Activated CD4-positive, alpha-beta T cell treated with anti-CD3 and anti-CD28 coated beads, Interleukin-2, Interleukin-4, amounts not matched to agents 100 ng/mL and 50 ng/mL, durations not matched to agents 16 hours and 8 hours (primary cell): ENCODE measurements at regions not wholly inside any gene's neighbourhood (a gene's known extent, or its start where the extent isn't known, plus 50 kb on each side); places are given as distances from the start of the nearest gene placed in this dataset.

Source experiments
- DNase-seq: peaks from one replicate; pipeline ENCODE4 v3.0.0-alpha.2; 2020; ENCODE audit warnings: low spot score

GRCh38 chr1:190540366-190540765 is 62.7 kb upstream of the BRINP3 start:
- no peak for DNase-seq

- no peak for DNase-seq
These were observed 74.0 kb upstream of the BRINP3 start for GRCh38 chr1:190551638-190552037.

DNA sequence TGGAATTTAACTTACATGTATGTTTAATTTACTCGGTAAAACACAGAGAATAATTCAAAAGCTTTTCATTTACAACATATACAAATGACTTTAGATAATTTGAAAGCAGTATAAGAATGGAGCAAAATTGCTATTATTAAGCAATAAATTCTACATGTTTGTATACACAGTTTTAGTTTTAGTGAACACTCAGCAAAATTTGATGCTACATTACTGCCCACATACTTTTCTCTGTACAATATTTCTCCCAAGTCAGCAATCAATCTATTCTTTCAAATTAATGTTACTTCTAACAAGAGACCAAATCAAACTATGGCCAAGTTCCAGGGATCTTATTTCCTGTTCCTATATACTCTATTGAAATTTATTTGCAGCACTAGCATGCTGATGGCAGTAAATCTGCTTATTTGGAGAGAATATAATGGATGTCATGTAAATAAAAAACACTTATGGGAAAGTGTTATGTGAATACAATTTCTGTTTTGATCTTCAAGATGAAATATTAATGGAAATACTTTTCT is 82.6 kb upstream of the BRINP3 start:
- no peak for DNase-seq

GRCh38 chr1:190563230-190563629 is 85.6 kb upstream of the BRINP3 start:
- no peak for DNase-seq

DNA sequence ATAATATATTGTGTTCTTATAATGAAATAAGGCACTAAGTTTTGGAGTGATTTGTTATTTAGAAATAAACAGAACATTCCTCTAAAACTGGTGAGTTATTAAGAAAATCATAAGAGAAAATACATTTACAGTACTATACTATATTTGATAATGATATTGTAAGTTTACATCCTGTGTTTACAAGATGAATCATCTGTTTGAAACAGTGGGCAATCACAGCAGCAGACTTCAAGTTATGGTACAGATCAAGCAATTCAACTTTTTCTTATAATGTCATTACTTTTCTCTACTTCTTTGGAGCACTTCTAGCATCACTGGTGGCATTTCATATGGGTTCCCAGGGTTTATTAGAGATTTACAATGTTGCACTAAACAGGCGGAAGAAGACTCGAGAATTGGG is 86.5 kb upstream of the BRINP3 start:
- DNase-seq: no peak

- no peak for DNase-seq
These were observed 100.4 kb upstream of the BRINP3 start for GRCh38 chr1:190578017-190578416.

GRCh38 chr1:190578526-190578925 is 100.9 kb upstream of the BRINP3 start:
- no peak for DNase-seq

DNA sequence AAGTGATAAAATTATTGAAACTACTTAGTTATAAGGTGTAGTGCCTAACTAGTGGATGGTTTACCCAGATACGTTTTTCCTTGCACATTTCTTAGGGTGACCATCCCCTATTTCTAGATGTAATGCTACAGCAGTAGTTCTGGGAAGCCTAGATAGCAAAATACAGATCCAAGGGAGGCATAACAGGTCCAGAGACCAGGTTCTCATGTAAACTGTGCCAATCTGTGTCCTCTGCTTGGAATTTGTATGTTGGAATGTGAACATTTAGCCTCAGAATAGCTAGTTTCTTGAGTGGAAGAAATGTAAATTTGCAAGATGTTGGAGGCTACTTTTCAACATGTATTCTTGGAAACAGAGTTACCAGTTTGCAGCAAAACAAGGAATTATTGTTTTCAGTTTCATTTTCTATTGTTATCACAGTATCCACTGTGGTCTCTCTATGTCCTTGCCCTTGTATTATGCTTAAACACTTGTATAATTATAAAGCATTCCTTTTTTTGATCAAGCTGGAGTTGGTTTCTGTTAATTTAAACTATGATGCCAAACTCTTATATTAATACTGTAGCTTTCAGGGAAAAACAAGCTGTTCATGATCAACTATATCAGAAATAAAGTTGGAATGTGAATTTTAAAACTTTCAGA is 102.0 kb upstream of the BRINP3 start:
- DNase-seq: no peak

DNA sequence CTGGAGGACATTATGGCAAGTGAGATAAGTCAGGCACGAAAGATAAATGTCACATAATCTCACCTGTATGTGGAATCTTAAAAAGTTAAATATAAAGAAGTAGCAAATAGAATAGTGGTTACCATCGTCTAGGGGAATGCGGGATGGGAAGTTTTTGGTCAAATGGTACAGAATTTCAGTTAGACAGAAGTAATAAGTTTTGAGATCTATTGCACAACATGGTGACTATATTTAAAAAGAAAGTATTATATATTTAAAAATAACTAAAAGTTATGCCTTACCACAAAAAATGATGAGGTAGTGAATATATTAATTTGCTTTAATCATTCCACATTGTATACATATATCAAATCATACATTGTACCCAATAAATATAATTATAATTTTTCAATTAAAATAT is 106.2 kb upstream of the BRINP3 start:
- no peak for DNase-seq

DNA sequence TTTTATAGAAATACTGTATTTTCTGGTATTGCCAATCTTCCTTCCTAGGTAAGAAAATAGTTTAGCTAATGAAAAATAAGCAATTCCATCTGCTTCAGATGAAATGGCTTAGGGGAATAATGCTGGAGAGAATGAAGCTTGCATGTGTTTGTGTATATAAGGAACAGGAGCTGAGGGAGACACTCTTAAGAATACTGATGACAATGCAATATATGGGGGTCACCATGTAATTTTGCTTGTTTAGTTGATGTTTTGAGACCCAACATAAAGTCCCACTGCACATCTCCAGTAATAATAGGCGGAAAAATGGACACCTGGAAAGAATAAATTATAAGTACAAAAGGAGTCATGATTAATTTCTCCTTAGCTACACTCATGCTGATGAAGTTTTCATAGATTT is 110.8 kb upstream of the BRINP3 start:
- no peak for DNase-seq

GRCh38 chr1:190595438-190595837 is 117.8 kb upstream of the BRINP3 start:
- no peak for DNase-seq

DNA sequence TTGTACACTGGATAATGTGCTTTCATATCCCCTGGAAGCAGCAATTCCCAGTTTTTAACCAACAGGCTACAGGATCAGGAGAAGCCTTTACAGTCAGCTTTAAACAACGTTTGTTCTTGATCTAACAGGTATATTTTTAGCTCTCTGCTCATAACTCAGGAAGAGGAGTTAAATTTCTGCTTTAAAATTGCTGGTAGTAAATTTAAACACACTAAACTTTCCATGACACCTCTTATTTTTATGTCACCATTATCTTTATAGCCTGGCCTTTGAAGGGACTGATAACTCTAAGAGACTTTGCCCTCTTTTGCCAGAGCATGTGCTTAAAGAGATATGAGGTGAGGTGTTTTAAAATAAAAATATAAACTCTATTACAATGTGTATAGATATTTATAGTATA is 119.6 kb upstream of the BRINP3 start:
- no peak for DNase-seq

- DNase-seq: no peak
These were observed 122.0 kb upstream of the BRINP3 start for GRCh38 chr1:190599670-190600069.

DNA sequence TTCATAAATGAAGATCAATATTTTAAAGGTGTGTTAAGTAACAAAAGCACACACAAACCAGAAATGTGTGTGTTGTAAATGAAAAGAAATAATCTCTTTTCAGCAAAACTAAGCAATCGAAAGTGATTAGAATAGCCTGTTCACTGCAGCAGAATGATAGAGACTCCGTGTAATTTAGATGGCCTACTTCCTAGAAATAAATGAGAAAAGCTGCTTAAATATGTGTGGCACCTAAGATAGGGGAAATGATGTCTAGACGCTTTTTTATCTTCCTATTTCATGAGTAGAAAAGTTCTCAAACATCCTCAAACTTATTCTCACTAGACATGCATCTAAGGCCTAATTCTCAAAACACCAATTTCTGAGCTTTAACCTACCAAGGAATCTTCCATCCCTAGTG is 124.7 kb upstream of the BRINP3 start:
- DNase-seq: no peak

- no peak for DNase-seq
These were observed 130.6 kb upstream of the BRINP3 start for GRCh38 chr1:190608282-190608681.

GRCh38 chr1:190615818-190616217 is 138.2 kb upstream of the BRINP3 start:
- no peak for DNase-seq

DNA sequence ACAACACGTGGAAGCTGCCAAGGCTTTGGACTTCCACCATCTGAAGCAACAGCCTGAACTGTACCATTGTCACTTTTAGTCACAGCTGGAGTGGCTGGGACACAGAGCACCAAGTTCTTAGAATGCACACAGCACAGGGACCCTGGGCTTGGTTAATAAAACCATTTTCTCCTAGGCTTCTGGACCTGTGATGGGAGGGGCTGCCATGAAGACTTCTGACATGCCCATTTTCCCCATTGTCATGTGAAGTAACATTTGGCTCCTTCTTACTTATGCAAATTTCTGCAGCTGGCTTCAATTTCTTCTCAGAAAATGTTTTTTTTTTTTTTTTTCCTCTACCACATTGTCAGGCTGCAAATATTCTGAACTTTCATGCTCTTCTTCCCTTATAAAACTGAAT is 138.6 kb upstream of the BRINP3 start:
- no peak for DNase-seq

DNA sequence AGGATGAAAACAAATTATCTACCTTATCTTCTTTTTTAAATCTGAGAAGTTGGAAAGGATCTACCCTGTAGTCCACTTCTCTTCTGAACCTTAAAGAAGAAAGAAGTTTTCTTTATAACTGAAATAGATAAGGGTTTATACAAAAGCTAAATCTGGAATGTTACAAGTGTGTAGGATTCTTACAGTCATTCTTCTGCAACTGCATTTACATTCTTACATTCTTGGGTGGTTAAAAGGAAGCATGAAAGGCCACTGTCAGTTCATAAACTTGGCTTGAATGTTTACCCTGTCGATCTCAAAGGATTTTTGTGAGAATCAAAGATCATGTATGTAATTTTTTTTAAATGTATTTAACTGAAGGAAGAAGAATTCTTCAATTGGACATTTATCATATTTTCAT is 142.1 kb upstream of the BRINP3 start:
- no peak for DNase-seq

GRCh38 chr1:190633488-190633887 is 155.8 kb upstream of the BRINP3 start:
- no peak for DNase-seq

- DNase-seq: no peak
These were observed 156.5 kb upstream of the BRINP3 start for GRCh38 chr1:190634134-190634533.

- DNase-seq: no peak
These were observed 171.9 kb upstream of the BRINP3 start for GRCh38 chr1:190649553-190649952.

DNA sequence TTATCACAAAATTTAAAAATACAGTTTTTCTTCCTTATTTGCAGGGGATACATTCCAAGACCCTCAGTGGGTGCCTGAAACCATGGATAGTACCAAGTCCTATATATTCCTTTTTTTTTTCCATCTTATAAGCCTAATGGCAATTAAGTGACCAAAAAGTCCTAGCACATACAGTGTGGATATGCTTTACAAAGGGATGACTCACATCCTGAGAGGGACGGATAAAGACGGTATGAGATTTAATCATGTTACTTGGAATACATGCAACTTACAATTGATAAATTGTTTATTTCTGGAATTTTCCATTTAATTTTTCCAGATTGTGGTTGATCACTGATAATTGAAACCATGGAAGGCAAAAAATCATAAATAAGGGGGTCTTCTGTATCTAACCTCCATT is 181.2 kb upstream of the BRINP3 start:
- DNase-seq: no peak

GRCh38 chr1:190663962-190664361 is 186.3 kb upstream of the BRINP3 start:
- DNase-seq: no peak

GRCh38 chr1:190665045-190665444 is 187.4 kb upstream of the BRINP3 start:
- no peak for DNase-seq

GRCh38 chr1:190667914-190668313 is 190.2 kb upstream of the BRINP3 start:
- no peak for DNase-seq
